Activated naive CD4-positive, alpha-beta T cell treated with anti-CD3 and anti-CD28 coated beads, Interleukin-2, amount 10 ng/mL, durations not matched to agents 7 days and 5 days (primary cell): ENCODE measurements at regions not wholly inside any gene's neighbourhood (a gene's known extent, or its start where the extent isn't known, plus 50 kb on each side); places are given as distances from the start of the nearest gene placed in this dataset.
"Not testable (repeated sequence)": the region's sequence is repeated elsewhere in the genome, so short reads cannot be mapped to it uniquely, and the experiment has no call there.

Source experiments
- CTCF ChIA-PET: fragments of 350-600 bp; sonication (Branson Sonifier 250); formaldehyde crosslinking; loops from one replicate; lab custom pipeline; 2021; ENCODE audit warnings: antibody characterized with exemption; lab: Charles Lee
- DNase-seq: peaks from one replicate; pipeline ENCODE4 v3.0.0-alpha.2; 2020
- H3K27ac Mint-ChIP-seq: one replicate; pipeline ENCODE4 v1.8.0; 2021; ENCODE audit warnings: mild to moderate bottlenecking, moderate library complexity, mixed read lengths
- H3K27me3 Mint-ChIP-seq: one replicate; pipeline ENCODE4 v1.8.0; 2021; ENCODE audit warnings: mild to moderate bottlenecking, mixed read lengths
- H3K36me3 Mint-ChIP-seq: one replicate; pipeline ENCODE4 v1.8.0; 2021; ENCODE audit warnings: mixed read lengths
- H3K4me1 Mint-ChIP-seq: one replicate; pipeline ENCODE4 v1.8.0; 2021; ENCODE audit warnings: mixed read lengths
- H3K4me3 Mint-ChIP-seq: one replicate; pipeline ENCODE4 v1.8.0; 2021; ENCODE audit warnings: mild to moderate bottlenecking, moderate library complexity, mixed read lengths
- H3K9me3 Mint-ChIP-seq: one replicate; pipeline ENCODE4 v1.8.0; 2021; ENCODE audit warnings: mixed read lengths

DNA sequence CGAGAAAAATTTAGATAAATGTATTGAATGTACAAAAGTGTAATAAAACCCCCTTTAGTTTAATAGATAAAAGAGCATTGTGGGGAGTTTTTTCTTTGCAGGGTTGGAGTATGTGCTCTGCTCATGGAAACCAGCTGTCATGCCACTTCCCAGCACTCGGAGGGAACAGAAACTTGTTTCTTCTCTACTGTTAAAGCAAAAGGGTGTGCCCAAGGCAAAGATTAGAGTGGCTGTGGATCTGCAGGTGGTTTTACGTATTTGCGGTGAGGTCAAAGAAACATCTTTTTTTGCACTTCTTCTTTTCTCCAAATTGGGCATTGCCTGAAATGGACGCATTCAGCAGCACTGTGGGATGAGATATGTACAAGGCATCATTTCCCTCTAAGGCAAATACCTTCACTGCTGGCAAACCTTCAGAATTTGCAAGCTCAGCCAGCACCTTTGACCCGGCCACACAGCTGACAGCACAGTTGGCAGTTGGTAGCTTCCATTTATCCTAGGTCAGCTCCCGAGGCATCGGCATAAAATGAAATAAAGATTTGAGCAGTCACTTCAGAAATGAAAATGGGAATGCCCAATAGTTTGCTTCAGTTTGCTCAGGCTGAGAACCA lies 178.4 kb upstream of the EYA4 start:
- CTCF ChIA-PET, result interaction anchor here (0.6 kb wide), 1 partner anchor 92 kb away, joined by 4 read pairs; no protein-coding TSS in a partner anchor
- no peaks in the 10 kb centered on the region for H3K4me1 Mint-ChIP-seq
- no peak for DNase-seq
- H3K9me3 Mint-ChIP-seq, result no peaks in the 10 kb centered on the region
- no peak overlapping the region for H3K27ac Mint-ChIP-seq
- no peaks in the 10 kb centered on the region for H3K36me3 Mint-ChIP-seq
- H3K27me3 Mint-ChIP-seq, result peaks cover 3% of the 10 kb centered on the region
- H3K4me3 Mint-ChIP-seq, result no peak overlapping the region

DNA sequence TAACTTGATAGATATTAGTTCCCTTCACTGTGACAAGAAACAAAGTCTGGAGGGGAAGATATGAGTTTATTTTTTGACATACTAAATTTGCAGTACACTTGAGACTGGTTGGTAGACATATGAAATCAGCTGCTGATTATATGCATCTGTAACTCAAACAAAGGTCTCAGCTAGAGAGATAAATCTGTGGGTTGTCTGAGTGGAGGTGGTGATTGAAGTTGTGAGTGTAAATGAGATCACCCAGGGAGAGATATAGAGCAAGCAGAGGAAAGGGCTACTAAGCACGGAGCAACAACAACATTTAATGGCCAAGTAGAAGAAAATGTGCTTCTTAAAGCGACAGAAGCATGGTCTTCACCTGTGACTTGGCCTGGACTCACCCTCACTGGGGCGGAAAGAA lies 173.2 kb upstream of the EYA4 start:
- CTCF ChIA-PET, result interaction anchor here (0.5 kb wide), 1 partner anchor 71 kb away, joined by 3 read pairs; no protein-coding TSS in a partner anchor
- Mint-ChIP-seq H3K4me3 (no peak overlapping the region), H3K27ac (no peak overlapping the region), H3K9me3 (no peaks in the 10 kb centered on the region), H3K4me1 (no peaks in the 10 kb centered on the region), H3K36me3 (no peaks in the 10 kb centered on the region), H3K27me3 (no peaks in the 10 kb centered on the region)
- DNase-seq, result no peak

DNA sequence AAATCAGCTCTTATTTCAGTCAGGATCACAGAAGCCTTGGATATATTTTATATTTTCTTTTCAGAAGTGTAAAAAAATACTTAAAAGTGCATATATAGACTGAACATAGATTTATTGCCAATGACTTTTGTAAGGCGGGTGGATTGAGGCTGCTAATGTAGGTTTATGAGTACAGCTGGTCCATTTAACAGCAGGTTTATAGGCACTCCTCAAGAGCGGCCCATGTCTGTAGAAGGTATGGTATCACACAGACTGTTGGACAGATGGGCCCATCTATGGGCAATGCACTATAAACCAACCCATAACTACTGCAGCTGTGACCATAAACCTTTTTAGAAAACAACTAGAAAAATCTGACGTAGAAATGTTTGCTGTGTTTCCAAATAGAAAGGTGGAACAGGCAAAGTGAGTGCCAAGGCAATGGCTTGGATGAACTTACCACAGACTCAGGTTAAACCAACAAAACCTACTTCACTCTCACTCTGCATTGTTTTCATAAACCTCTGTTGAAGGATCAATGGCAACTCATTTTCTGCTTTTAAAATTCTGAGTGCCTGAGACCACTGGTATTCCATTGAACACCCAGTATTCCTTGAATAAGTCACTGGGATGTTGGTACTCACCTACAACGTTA lies 170.6 kb upstream of the EYA4 start:
- Mint-ChIP-seq H3K36me3 (no peaks in the 10 kb centered on the region), H3K9me3 (no peaks in the 10 kb centered on the region), H3K4me1 (no peaks in the 10 kb centered on the region), H3K27ac (no peak overlapping the region), H3K27me3 (no peaks in the 10 kb centered on the region), H3K4me3 (no peak overlapping the region)
- CTCF ChIA-PET, result no interaction called here
- no peak for DNase-seq

DNA sequence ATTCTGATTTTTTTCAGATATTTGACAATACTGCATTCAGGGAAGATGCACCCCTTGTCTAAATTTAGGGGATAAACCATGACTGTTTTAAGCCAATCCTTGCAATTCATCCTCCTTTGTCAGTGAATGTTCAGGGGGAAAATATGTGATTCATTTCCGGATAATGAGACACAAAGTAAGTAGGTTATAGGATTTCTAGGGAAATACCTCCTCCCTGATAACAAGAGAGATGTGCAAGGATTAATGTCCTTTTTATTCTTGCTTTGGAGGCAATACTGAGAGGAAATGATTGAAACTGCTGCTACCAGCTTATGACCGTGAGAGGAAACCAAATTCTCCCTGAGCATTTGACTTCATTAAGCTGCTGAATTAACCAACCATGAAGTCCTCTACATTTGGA lies 161.3 kb upstream of the EYA4 start:
- no peaks in the 10 kb centered on the region for H3K9me3 Mint-ChIP-seq

DNA sequence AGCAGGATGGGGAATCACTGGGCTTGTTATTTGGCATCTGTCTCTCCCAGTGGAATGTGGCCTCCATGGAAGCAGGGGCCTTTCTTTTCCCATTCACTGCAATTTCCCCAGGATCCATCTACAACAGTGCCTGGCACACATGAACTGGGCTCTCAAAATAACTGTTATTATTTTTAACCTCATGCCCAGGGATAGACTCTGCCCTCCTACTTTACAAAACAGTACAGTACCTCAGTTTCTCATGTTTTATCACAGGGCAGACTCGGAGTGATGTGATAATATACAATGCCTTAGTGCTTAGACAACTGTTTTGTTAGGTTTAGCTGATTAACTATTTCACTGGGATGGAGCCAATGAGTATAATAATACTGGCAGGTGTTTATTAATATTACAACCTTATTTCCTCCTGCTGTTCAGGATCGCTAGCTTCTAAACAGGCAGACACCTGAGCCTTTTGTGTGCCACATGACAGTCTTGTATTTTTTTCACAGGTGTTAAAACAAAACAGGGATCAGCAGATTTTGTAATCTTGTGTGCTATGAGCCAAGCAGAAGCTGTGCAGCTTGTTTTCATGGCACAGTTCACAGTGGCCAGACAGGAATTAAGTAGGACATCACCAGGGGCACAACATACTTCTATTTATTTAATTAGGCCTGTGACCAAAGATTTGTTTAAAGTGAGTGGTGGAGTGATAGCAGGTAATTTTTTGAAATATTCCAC lies 157.7 kb upstream of the EYA4 start:
- no peak overlapping the region for H3K4me3 Mint-ChIP-seq
- no peaks in the 10 kb centered on the region for H3K27me3 Mint-ChIP-seq
- CTCF ChIA-PET, result no interaction called here
- no peaks in the 10 kb centered on the region for H3K4me1 Mint-ChIP-seq
- DNase-seq, result no peak
- H3K27ac Mint-ChIP-seq, result no peak overlapping the region
- no peaks in the 10 kb centered on the region for H3K9me3 Mint-ChIP-seq
- H3K36me3 Mint-ChIP-seq, result no peaks in the 10 kb centered on the region

More for the DNA sequence above, 161.3 kb upstream of the EYA4 start:
- H3K4me3 Mint-ChIP-seq, result no peak overlapping the region
- CTCF ChIA-PET, result no interaction called here
- no peaks in the 10 kb centered on the region for H3K36me3 Mint-ChIP-seq
- H3K4me1 Mint-ChIP-seq, result no peaks in the 10 kb centered on the region
- no peak overlapping the region for H3K27ac Mint-ChIP-seq
- DNase-seq, result no peak
- H3K27me3 Mint-ChIP-seq, result no peaks in the 10 kb centered on the region

DNA sequence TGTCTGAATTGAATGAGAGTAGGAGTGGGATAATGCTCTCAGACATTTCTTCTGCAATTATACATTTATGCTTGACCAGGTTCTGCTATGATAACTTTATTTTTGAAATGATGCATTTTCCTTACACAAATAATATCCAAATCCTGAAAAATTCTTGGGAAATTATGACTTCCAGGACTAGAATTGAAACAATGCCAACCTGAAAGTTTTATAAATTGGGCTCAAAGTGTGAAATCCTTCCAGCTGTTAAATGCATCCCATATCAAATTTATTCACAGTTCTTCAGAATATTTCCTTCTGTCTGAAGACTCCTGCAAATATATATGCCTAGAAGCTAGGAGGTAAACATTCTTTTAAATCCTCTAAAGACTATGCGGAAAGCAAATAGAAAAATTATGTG lies 155.7 kb upstream of the EYA4 start:
- Mint-ChIP-seq H3K27ac (no peak overlapping the region), H3K36me3 (no peaks in the 10 kb centered on the region), H3K27me3 (no peaks in the 10 kb centered on the region), H3K4me3 (no peak overlapping the region), H3K4me1 (no peaks in the 10 kb centered on the region), H3K9me3 (no peaks in the 10 kb centered on the region)
- CTCF ChIA-PET, result no interaction called here
- no peak for DNase-seq

DNA sequence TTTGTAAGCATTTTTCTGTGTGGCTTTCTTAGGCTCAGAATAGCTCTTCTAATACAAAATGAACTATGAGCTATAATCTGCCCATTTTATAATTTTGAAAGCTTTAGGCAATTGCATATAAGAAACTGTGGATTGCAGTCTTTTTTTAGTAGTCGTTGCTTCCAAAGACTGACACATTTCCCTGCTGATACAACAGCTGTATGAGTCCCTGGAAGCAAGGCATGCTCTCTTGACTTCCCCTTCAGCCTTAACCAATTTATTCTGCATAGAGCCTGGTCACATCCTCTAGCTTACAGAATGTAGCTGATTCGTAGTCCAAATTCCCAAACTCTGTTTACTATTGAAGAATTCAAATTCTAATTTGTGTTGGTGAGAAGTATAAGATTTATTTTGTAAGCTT lies 155.3 kb upstream of the EYA4 start:
- H3K36me3 Mint-ChIP-seq, result no peaks in the 10 kb centered on the region
- DNase-seq, result no peak
- H3K27me3 Mint-ChIP-seq, result no peaks in the 10 kb centered on the region
- no peak overlapping the region for H3K4me3 Mint-ChIP-seq
- H3K9me3 Mint-ChIP-seq, result no peaks in the 10 kb centered on the region
- CTCF ChIA-PET, result no interaction called here
- H3K27ac Mint-ChIP-seq, result no peak overlapping the region
- H3K4me1 Mint-ChIP-seq, result no peaks in the 10 kb centered on the region

DNA sequence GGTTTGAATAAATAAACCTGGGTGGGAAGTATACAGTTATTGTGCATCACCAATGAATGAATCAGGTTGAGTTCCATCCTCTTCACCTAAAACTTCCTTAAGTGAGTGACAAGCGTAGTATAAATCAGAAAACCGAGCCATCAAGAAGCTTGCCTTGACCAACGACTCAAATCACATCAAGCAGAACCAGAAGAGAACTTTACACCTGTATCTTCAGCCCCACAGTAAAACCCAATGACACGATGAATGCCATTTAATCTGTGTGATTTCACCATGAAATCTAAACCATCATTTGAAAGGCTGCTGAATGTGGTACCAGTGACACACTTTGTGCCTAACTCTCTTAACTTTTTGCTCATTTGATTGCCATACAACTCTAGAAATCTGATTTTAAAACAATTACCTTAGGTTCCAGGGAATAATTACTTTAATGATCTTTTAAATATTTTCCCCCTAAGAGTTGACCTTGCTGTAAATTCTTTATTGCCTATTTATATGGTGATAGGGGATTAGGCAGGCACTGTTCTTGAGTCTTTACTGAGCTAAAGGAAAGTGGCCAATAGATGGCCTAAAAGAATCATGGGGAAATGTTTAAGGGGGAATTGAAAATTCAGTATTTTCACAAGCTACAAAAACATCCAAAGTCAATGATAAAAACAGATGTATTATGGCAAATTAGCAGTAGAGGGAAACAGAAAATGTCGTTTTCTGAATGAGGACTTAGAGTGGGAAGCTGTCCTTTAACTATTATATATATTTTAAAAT lies 152.0 kb upstream of the EYA4 start:
- H3K4me1 Mint-ChIP-seq, result no peaks in the 10 kb centered on the region
- DNase-seq, result no peak
- H3K27ac Mint-ChIP-seq, result no peak overlapping the region
- H3K4me3 Mint-ChIP-seq, result no peak overlapping the region
- no peaks in the 10 kb centered on the region for H3K36me3 Mint-ChIP-seq
- CTCF ChIA-PET, result no interaction called here
- H3K27me3 Mint-ChIP-seq, result no peaks in the 10 kb centered on the region
- no peaks in the 10 kb centered on the region for H3K9me3 Mint-ChIP-seq

DNA sequence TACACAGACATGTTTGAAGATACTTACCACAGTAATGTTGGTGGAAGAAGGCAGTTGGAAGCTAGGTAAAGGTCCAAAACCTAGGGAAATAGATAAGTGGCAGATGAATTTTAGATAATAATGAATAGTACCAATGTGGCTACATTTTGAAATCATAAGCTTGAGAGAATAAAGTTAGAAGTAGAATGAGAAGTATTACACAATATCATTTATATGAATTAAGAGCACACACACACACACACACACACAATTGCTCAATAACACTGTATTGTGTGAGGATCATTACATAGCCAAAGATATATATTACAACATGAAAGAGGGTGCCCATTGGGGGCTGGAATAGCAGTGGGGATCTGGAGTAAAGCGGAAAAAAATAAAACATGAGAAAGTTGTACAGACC lies 149.0 kb upstream of the EYA4 start:
- DNase-seq, result no peak
- Mint-ChIP-seq H3K4me1 (no peaks in the 10 kb centered on the region), H3K27ac (no peak overlapping the region), H3K36me3 (no peaks in the 10 kb centered on the region), H3K4me3 (no peak overlapping the region), H3K9me3 (no peaks in the 10 kb centered on the region), H3K27me3 (no peaks in the 10 kb centered on the region)
- CTCF ChIA-PET, result interaction anchor here (0.7 kb wide), 1 partner anchor 11 kb away, joined by 3 read pairs; no protein-coding TSS in a partner anchor

DNA sequence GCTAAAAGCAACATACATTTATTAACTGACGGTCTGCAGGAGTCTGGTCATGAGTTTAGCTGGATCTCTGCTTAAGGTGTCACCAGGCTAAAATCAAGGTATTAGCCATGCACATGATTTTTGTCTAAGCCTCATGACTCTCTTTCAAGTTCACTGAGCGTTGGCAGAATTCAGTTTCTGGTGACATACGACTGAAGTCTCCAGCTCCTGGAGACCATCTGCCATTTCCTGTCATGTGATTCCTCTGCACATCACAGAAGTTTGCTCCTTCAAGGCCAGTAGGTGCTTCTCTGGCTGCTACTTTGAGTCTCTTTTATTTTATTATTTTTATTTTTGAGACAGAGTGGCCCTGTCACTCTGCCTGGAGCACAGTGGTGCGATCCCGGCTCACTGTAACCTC lies 148.4 kb upstream of the EYA4 start:
- Mint-ChIP-seq H3K9me3 (no peaks in the 10 kb centered on the region), H3K36me3 (no peaks in the 10 kb centered on the region)
- CTCF ChIA-PET, result no interaction called here

DNA sequence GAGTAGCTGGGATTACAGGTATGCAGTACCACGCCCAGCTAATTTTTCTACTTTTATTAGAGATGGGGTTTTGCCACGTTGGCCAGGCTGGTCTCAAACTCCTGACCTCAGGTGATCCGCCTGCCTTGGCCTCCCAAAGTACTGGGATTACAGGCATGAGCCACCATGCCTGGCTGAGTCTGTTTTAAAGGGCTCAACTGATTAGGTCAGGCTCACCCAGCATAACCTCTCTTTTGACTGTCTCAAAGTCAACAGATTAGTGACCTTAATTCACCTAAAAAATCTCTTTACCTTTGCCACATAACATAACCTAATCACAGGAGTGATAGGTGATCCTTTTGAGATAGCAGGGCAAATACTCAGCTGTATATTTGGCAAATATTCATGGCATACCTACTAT lies 147.9 kb upstream of the EYA4 start:
- not testable (repeated sequence) for DNase-seq, H3K27me3 Mint-ChIP-seq, H3K4me1 Mint-ChIP-seq, H3K9me3 Mint-ChIP-seq, H3K27ac Mint-ChIP-seq, H3K4me3 Mint-ChIP-seq, H3K36me3 Mint-ChIP-seq
- CTCF ChIA-PET, result interaction anchor here (0.7 kb wide), 1 partner anchor 32 kb away, joined by 3 read pairs; no protein-coding TSS in a partner anchor

More for the DNA sequence above, 148.4 kb upstream of the EYA4 start:
- Mint-ChIP-seq H3K4me1 (no peaks in the 10 kb centered on the region), H3K27me3 (no peaks in the 10 kb centered on the region), H3K27ac (no peak overlapping the region), H3K4me3 (no peak overlapping the region)
- DNase-seq, result no peak

DNA sequence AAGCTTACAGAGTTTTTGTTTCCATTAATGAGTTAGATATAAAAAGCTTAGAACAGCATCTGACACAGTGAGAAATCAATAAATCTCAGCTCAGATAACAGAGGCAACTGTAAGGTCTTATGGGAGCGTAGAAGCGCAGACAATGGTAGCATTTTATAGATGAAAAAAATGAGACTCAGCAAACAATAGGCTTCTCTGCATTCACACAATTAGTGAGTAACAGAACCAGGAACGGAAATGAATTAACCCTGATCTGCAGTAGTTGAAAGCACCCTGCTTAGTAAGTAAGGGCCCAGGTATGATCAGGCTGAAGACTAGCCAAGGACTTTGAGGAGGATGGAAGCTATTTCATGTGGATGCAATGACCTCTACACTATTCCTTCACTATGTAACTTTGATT lies 147.2 kb upstream of the EYA4 start:
- CTCF ChIA-PET, result interaction anchor here (0.7 kb wide), 1 partner anchor 31 kb away, joined by 3 read pairs; no protein-coding TSS in a partner anchor
- Mint-ChIP-seq H3K36me3 (no peaks in the 10 kb centered on the region), H3K27me3 (no peaks in the 10 kb centered on the region), H3K4me1 (no peaks in the 10 kb centered on the region), H3K9me3 (no peaks in the 10 kb centered on the region), H3K4me3 (no peak overlapping the region), H3K27ac (no peak overlapping the region)
- DNase-seq, result no peak

DNA sequence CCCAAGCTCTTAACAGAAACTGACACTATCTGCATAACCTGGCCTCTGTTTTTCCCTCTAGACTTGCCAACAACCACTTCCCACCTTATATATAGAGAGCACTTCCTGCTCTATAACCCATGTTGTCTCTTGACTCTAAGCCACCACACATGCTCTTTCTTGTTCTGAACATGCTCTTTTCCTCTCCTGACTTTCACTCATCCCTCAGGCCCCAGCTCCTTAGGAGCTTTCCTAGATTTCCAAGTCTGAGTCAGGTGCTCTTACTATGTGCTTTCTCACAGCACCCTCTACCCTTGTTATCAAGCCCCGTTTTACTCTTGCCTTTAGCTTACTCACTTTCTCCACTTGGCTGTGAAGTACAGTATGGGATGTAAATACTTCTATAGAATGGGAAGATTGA lies 143.9 kb upstream of the EYA4 start:
- H3K27ac Mint-ChIP-seq, result no peak overlapping the region
- no peak overlapping the region for H3K4me3 Mint-ChIP-seq
- H3K27me3 Mint-ChIP-seq, result no peaks in the 10 kb centered on the region
- H3K36me3 Mint-ChIP-seq, result no peaks in the 10 kb centered on the region
- H3K4me1 Mint-ChIP-seq, result no peaks in the 10 kb centered on the region
- no peaks in the 10 kb centered on the region for H3K9me3 Mint-ChIP-seq
- no peak for DNase-seq
- CTCF ChIA-PET, result no interaction called here

DNA sequence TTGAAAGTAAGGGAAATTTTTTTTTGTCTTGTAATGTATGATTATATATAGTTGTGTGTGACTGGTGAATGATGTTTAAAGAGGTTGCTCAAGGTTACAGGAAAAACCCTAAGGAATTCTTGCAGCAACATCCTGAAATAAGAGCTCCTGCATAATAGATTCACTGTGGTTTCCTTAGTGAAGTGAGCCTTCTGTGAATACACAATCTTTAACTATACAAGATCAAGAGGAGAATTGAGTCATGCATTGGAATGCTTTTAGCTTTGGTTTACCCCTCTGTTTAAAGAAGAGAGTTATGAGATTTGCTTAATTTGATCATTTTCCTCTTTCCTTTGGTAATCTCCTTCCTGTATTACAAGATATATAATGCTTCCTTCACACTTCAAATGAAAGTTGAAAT lies 141.6 kb upstream of the EYA4 start:
- Mint-ChIP-seq H3K36me3 (no peaks in the 10 kb centered on the region), H3K27ac (no peak overlapping the region), H3K27me3 (no peaks in the 10 kb centered on the region), H3K4me3 (no peak overlapping the region), H3K4me1 (no peaks in the 10 kb centered on the region), H3K9me3 (no peaks in the 10 kb centered on the region)
- no peak for DNase-seq
- CTCF ChIA-PET, result no interaction called here
